RPMI8226 (cell line): ENCODE measurements at regions not wholly inside any gene's neighbourhood (a gene's known extent, or its start where the extent isn't known, plus 50 kb on each side); places are given as distances from the start of the nearest gene placed in this dataset.

Experiments
- DNase-seq: peaks from one replicate; pipeline ENCODE4 v3.0.0-alpha.2; 2015

DNA sequence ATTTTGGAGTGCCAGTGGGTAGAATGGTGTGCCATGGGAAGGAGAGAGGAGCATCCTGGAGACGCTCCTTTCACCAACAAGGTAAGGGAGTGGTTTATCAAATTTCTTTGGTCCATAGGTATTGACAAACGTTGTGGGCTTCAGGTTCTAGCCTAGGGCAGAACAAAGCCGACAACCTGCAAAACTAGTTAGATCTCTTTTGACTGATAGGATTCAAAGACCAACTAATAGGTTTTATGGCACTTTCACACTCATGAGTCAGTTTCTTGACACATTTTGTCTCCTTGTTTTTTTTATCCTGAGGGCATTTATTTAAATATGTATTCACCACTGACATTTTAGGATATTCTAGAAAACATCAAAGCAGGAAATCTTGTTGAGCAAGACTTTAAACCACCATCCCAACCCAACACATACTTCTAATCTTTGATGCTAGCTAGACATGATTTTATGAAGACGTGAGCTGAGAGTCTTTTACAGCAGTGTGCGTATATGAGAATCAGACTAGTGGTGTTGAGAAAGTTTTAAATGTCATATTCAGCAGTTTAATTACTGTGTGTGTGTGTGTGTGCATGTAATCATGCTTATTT is 370.4 kb upstream of the HSF2 start:
- no peak for DNase-seq

DNA sequence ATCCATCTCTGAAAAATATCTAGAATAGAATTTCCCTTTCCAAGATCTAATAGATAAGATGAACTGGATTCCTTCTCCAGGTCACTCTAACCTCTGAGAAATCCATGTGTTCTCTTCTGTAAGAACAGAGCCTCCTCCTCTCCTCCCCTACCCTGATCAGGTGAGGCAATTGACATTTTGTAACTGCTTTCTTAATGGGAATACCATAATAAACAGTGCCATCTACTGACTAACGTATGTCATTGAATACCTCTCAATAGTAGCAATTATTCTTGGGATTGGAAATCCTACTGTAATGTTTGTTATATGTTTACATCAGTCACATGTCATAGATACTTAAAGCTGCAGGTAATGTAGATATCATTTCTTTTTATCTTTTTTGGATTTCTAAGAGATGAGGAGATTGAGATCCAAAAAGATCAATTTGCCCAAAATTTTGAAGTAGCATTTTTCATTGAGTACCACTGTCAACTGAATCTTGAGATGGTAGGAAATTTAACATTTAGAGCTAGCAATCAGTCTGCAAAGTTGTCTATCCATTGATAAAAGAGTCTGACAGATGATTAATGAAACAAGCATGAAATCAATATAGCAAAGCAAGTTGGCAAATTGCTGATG is 365.8 kb upstream of the HSF2 start:
- peak; percentile 7 for DNase-seq

- no peak for DNase-seq
Observed at GRCh38 chr6:122035173-122035572, 364.3 kb upstream of the HSF2 start.

- DNase-seq, result no peak
Observed at GRCh38 chr6:122040261-122040660, 359.2 kb upstream of the HSF2 start.

DNA sequence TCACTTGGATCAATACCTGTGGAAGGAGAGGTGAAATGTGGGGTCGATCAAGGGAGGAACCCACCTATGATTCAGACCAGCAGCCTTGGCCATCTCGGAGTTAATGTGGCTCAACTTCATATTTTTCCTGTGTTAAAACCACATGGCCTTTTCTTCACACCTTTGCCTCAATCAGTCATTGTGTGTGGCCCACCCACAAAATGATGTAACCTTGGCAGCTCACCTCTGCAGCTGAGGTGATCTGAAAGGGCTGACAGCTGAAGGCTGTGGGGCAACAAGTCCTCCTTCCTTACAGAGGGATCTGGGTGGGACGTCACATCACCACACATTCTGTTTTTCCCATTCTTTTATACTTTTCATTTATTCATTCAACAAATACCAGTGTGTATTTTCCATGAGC is 357.1 kb upstream of the HSF2 start:
- DNase-seq, result no peak

GRCh38 chr6:122042960-122043735 is 356.3 kb upstream of the HSF2 start:
- DNase-seq, result no peak

GRCh38 chr6:122048570-122048969 is 350.9 kb upstream of the HSF2 start:
- no peak for DNase-seq

GRCh38 chr6:122049341-122049740 is 350.1 kb upstream of the HSF2 start:
- DNase-seq, result no peak

DNA sequence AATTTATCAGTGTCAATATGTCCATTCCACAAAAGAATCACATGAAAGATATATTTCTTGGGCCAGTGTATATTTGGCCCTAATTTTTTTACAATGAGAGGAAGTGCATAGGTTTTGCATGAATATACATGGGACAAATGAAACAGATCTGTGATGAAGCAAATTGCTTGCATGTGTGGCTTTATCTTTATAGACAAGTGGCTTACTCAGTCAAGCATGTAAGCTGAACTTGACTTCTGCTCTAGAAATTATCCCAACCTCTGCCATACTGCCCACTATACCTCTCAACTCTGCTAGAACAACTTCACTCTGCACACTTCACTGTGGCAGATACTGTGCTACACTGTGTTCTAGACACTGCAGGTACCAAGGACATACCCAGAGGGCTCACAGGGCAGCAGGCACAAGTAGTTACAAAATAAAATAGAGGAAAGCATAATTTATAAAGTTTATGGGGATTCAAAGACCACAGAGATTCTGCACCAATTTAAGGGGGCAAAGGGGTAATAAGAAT is 349.2 kb upstream of the HSF2 start:
- no peak for DNase-seq

GRCh38 chr6:122052346-122052900 is 347.0 kb upstream of the HSF2 start:
- no peak for DNase-seq

DNA sequence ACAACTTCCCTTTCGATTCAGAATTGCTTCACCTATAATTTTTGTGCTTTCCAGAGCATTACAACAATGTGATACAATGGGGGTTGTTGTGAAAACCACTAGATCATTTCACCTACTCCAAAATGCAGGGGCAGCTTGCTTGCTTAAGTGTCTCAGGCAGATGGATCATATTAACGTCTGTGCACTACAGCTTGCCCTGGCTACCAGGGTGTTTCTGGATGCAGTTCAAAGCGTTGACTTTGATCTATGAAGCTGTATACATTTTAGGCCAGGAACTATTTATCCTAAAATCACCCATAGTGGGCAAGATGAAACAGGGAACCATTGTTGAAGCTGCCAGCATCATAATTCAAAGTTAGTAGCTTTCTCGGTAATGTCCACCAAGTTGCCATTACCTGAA is 339.5 kb upstream of the HSF2 start:
- no peak for DNase-seq

DNA sequence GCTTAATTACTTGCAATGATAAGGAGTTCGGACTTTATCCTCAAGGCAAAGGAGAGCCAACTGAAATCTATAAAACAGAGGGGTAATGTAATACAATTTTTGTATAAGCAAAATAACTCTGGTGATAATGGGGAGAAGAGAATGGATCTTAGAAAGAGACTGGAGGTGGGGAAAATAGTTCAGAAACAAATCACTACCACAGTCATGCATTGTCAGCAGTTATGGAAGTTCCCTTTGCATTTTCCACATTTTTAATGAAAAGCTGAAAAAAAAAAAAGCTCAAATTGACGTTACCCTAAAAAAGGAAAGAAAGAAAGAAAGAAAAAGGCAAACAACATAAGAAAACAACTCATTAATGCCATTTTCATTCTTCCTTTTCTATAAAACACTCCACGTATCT is 337.6 kb upstream of the HSF2 start:
- DNase-seq, result no peak

DNA sequence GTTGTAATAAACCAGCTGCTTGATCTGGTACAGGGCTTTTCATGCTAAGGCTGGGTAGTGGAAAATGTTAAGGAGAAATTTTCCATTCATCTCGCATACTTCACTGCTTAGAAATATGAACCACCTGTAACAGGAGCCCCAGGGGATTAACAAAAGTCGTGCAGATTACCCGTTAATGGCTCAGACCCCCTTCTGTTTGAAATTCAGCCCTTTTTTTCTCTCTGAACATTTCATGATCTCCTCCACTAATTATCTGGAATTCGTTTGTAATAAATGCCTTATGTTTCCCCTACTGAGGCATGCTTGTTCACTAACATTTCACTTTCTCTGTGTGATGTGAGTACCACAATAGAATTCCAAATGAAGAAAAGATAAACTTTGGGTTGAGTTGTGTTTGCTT is 336.4 kb upstream of the HSF2 start:
- no peak for DNase-seq

DNA sequence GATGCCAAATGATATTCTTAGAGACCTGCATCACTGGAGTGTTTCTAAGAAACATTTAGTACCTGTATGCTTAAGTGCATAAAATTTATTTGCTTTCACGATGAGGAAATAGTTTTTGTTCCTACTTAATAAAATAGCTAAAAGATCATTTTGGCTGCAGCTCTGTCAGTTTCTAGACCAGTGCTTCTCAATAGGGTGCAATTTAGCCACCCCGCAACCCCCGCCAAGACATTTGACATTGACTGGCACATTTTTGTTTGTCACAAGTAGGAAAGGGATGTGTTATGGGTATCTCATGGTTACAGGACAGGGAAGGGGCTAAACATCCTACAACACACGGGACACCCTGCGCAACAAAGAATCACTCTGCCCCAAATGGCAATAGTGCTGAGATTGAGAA is 335.7 kb upstream of the HSF2 start:
- DNase-seq, result no peak

DNA sequence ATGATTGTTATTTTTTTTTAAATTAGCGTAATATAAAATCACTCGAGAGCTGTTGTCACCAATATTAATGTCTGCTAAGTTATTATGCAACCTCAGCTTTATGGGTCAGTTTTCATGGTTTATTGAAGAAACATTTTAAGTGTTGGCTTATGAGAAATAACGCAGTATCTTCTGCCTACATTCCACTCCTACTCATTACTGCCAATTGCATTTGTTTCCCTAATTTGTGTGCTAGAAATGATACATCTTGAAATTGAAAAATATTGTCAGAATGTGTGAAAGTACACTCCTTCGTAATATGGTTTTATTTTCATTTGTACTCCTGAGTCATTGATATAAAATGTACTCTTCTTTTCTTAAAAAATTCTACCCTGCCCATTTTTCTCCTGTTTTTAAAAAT is 333.3 kb upstream of the HSF2 start:
- no peak for DNase-seq

DNA sequence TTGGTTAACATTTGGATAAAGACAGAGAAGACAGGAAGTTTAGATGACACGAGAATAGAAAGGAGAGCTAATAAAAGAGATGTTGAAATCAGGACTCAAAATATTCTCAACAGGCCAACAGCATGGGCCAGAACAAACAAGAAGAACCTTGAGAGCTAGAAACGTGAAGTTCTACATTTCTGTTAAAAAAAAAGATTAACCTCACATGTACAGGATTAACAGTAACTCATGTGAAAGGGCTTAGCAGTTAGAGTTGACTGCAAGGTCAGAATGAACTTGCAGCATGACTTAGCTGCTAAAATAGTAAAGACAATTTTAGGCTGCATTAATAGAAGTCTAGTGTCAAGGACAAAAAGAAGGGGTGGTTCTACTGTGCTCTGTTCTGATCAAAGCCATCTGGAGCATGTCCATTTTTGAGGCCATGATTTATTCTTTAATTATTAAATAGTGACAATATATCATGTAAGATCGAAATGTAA is 331.1 kb upstream of the HSF2 start:
- no peak for DNase-seq

DNA sequence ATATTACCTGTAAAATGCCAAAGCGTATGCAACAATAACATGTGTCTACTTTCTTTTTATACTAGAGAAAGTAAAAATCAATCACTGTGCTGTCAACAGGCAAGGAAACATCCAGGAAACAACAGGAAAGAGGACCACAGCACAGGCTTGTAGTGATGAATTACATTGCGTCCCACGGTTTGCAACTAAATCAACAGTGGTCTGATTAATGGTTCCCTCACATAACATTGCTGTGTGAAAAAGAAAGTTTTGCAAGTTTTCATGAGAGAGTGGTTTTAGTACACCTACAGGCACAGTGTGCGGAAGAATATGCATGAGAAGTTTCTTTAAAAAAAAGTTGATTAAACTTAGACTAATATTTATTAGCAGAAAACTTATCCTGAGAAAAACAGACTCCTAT is 329.5 kb upstream of the HSF2 start:
- DNase-seq, result no peak

GRCh38 chr6:122072014-122072647 is 327.3 kb upstream of the HSF2 start:
- DNase-seq, result no peak

DNA sequence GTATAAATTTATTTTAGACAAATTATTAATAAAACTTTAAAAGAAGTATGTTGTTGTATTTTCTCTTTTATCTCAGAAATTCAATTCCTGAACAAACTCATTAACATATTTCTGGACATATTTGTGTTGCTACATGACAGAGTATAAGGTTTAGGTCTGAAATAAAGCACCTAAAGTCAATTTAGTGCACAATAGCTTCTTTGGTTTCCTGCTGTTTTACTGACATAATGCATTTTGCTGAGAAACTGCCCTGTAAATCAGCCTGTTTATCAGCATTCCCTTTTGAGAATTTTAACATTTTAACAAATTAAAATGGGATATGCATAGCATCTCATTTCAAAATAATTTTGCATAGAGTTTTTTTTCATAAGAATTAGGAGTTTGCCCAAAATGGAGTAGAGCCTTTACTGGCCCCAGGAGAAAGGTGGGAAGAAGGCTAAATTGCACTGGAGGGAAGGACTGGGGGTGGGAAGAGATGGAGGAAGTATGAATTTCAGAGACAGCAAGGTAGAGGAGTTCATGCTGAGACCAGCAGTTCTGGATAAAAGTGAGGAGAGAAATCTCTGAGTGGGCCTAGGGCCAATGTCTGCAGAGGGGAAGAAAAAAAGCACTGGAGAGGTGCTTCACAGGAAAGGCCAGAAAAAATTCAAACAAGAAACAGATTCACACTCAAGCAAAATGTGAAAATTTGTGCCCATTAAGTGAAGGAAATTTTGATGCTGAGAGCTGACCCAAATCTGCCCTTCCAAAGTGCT is 324.2 kb upstream of the HSF2 start:
- no peak for DNase-seq

DNA sequence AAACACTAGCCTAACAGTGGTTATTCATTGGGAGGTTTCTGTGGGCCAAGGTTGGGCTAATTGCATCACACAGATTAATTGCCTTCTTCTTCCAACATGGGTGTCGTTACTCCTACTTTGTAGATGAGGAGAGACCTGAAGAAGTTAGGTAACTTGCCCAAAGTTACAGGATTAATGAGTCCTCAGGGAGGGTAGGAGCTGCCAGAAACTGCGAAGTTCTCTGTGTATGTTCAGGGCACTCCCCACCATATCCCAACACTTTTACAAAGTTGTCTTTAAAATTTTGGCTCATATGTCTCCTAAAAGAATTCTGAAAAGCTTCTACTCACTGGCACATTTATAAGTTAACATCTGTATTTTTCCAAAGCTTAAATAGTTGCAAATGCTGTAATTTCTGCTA is 323.5 kb upstream of the HSF2 start:
- DNase-seq, result no peak

DNA sequence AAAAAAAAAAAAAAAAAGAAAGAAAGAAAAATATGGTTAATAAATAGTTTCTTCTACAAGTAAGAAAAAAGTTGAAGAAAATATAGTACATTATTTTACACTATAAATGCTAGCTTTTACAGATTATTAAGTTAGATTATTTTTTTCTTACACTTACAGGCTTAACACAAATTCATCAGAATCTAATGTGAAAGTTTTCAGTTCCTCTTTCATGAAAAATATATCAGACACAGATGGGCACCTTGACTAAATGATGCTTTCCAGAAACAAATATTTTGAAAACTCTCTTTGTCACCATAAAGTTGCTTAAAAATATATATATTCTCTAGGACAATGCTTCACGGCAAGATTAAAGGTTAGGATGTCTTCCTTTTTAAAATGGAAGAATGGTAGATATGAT is 321.8 kb upstream of the HSF2 start:
- no peak for DNase-seq

- no peak for DNase-seq
Observed at GRCh38 chr6:122078481-122078880, 321.0 kb upstream of the HSF2 start.

DNA sequence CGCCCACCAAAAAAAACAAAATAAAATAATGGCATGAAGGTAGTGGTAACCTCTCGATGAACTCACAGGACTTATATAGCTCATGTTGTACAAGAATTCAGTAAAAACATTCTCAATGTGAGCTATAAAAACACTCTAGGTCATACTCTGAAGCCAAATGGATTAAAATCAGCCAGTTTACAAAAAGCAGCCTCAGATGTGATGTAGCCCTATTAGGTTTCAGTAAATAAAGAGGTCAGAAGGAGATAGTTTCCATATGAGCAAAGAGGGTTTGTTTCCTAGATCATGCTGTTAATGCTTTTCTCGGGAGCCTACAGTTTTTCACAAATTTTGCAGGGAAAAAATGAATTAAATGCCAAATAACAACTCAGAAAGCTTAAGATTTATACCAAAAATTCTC is 319.5 kb upstream of the HSF2 start:
- no peak for DNase-seq
